T-cell (primary cell): ENCODE measurements at regions not wholly inside any gene's neighbourhood (a gene's known extent, or its start where the extent isn't known, plus 50 kb on each side); places are given as distances from the start of the nearest gene placed in this dataset.
A peak's percentile ranks its signal among the peaks of the same experiment; 100 is the strongest.
"Not testable (repeated sequence)": the region's sequence is repeated elsewhere in the genome, so short reads cannot be mapped to it uniquely, and the experiment has no call there.

Experiments used
- ATAC-seq, 4 experiments: fragments of 200-7000 bp in 3 of 4; fragments of 150-1000 bp in 1 of 4; cut with Tn5 transposase; replicated peaks in 1 of 4; 1 replicate in 3 of 4; 2 replicates in 1 of 4; pipeline ENCODE4 v1.10.0; 2021; ENCODE audit warnings: moderate library complexity in 3 of 4, mild to moderate bottlenecking in 2 of 4, moderate number of reproducible peaks in 1 of 4
- CTCF ChIA-PET, 2 donors: fragments of 300-600 bp; sonication (Branson Sonifier 250); formaldehyde crosslinking; loops; one replicate each; lab custom pipeline; 2022; ENCODE audit warnings: antibody characterized with exemption in 2 of 2; lab: Charles Lee
- POLR2A ChIA-PET, 2 donors: fragments of 300-600 bp; sonication (Branson Sonifier 250); formaldehyde crosslinking; loops; one replicate each; lab custom pipeline; 2022; ENCODE audit warnings: antibody characterized with exemption in 2 of 2; lab: Charles Lee
- DNase-seq, 35 experiments: peaks; one replicate each; pipeline versions ENCODE4 v3.0.0 to v3.0.0-alpha.2; 2013 to 2023
- H3K27ac ChIP-seq: one replicate; pipeline ENCODE4 v1.5.1; 2013; ENCODE audit warnings: low read length
- H3K27me3 ChIP-seq, 2 experiments: replicated peaks in 1 of 2; 1 replicate in 1 of 2; 2 replicates in 1 of 2; pipeline versions ENCODE4 v1.6.1 to v1.7.0; 2013; ENCODE audit warnings: low read length in 1 of 2, mixed read lengths in 1 of 2; ENCODE audit not compliant: control insufficient read depth in 2 of 2, insufficient read depth in 2 of 2; ENCODE audit errors: extremely low read depth in 1 of 2
- H3K36me3 ChIP-seq, 2 donors: 1 replicate in 1 of 2; 2 replicates in 1 of 2; pipeline versions ENCODE4 v1.6.1 to v1.7.0; 2013; ENCODE audit warnings: low read length in 1 of 2; ENCODE audit not compliant: control insufficient read depth in 2 of 2, insufficient read depth in 1 of 2; ENCODE audit errors: extremely low read depth in 1 of 2
- H3K4me1 ChIP-seq, 2 experiments: 1 replicate in 1 of 2; 2 replicates in 1 of 2; pipeline versions ENCODE4 v1.6.1 to v1.7.0; 2013; ENCODE audit warnings: low read length in 2 of 2, mixed read lengths in 1 of 2; ENCODE audit not compliant: insufficient read depth in 2 of 2, control insufficient read depth in 1 of 2; ENCODE audit errors: extremely low read depth in 1 of 2
- H3K4me3 ChIP-seq, 2 donors: 1 replicate in 1 of 2; 2 replicates in 1 of 2; pipeline versions ENCODE4 v1.5.1 to v1.7.0; 2013; ENCODE audit warnings: mild to moderate bottlenecking in 2 of 2, low read length in 1 of 2, moderate library complexity in 1 of 2; ENCODE audit not compliant: control insufficient read depth in 1 of 2; ENCODE audit errors: extremely low read depth in 1 of 2
- H3K9me3 ChIP-seq: 2 replicates; pipeline ENCODE4 v1.7.0; 2013
- H3K27ac Mint-ChIP-seq, 2 donors: one replicate each; pipeline ENCODE4 v1.8.0; 2020 to 2021; ENCODE audit warnings: mild to moderate bottlenecking in 2 of 2, mixed read lengths in 2 of 2
- H3K27me3 Mint-ChIP-seq, 2 donors: one replicate each; pipeline ENCODE4 v1.8.0; 2021 to 2022; ENCODE audit warnings: mixed read lengths in 2 of 2
- H3K36me3 Mint-ChIP-seq: one replicate; pipeline ENCODE4 v1.8.0; 2021; ENCODE audit warnings: mixed read lengths
- H3K4me1 Mint-ChIP-seq, 3 donors: one replicate each; pipeline ENCODE4 v1.8.0; 2020 to 2022; ENCODE audit warnings: mixed read lengths in 3 of 3, mild to moderate bottlenecking in 1 of 3
- H3K4me3 Mint-ChIP-seq, 3 donors: one replicate each; pipeline ENCODE4 v1.8.0; 2020 to 2022; ENCODE audit warnings: mild to moderate bottlenecking in 3 of 3, mixed read lengths in 3 of 3, moderate library complexity in 3 of 3
- H3K9me3 Mint-ChIP-seq, 3 donors: one replicate each; pipeline ENCODE4 v1.8.0; 2020 to 2022; ENCODE audit warnings: mixed read lengths in 3 of 3
- WGBS: methylation state at CpG from one replicate; pipeline ENCODE4 v1.1.5; 2013; ENCODE audit warnings: missing lambda C conversion rate; ENCODE audit not compliant: insufficient coverage; 5-methylcytosine and 5-hydroxymethylcytosine counted together

- Histone ChIP-seq H3K36me3 (no peaks in the 10 kb centered on the region), H3K27ac (no peak overlapping the region), H3K4me1 (no peaks in the 10 kb centered on the region), H3K4me3 (no peak overlapping the region), H3K27me3 (peaks cover 0 to 4% of the 10 kb centered on the region in 2 experiments), H3K9me3 (no peaks in the 10 kb centered on the region)
- POLR2A ChIA-PET, result no interaction called here
- Mint-ChIP-seq H3K9me3 (no peaks in the 10 kb centered on the region), H3K27ac (no peak overlapping the region), H3K27me3 (peaks cover 0 to 8% of the 10 kb centered on the region in 2 donors), H3K36me3 (no peaks in the 10 kb centered on the region), H3K4me1 (no peaks in the 10 kb centered on the region), H3K4me3 (no peak overlapping the region)
- ATAC-seq (no peak), DNase-seq (no peak)
- 73% methylated on average over 1 of the region's 2 CpGs for WGBS
- CTCF ChIA-PET, result no interaction called here
Observed at GRCh38 chr10:30141423-30141822, 82.0 kb upstream of the JCAD start.

- Histone ChIP-seq H3K27me3 (peaks cover 0 to 21% of the 10 kb centered on the region in 2 experiments), H3K36me3 (no peaks in the 10 kb centered on the region), H3K4me1 (no peaks in the 10 kb centered on the region), H3K9me3 (no peaks in the 10 kb centered on the region), H3K27ac (no peak overlapping the region), H3K4me3 (no peak overlapping the region)
- Mint-ChIP-seq H3K36me3 (no peaks in the 10 kb centered on the region), H3K4me1 (no peaks in the 10 kb centered on the region), H3K27me3 (peaks cover 10 to 12% of the 10 kb centered on the region in 2 donors), H3K4me3 (no peak overlapping the region), H3K27ac (no peak overlapping the region), H3K9me3 (no peaks in the 10 kb centered on the region)
- 74% methylated on average over 10 of the region's 11 CpGs for WGBS
- ATAC-seq (no peak), DNase-seq (no peak)
- ChIA-PET CTCF (no interaction called here), POLR2A (no interaction called here)
Observed at GRCh38 chr10:30134171-30134945, 75.0 kb upstream of the JCAD start.

- DNase-seq (no peak), ATAC-seq (no peak)
- Histone ChIP-seq H3K27me3 (peaks cover 0 to 21% of the 10 kb centered on the region in 2 experiments), H3K4me3 (no peak overlapping the region), H3K36me3 (no peaks in the 10 kb centered on the region), H3K9me3 (no peaks in the 10 kb centered on the region), H3K4me1 (no peaks in the 10 kb centered on the region), H3K27ac (no peak overlapping the region)
- Mint-ChIP-seq H3K4me1 (no peaks in the 10 kb centered on the region), H3K27ac (no peak overlapping the region), H3K9me3 (no peaks in the 10 kb centered on the region), H3K4me3 (no peak overlapping the region), H3K27me3 (peaks cover 10 to 21% of the 10 kb centered on the region in 2 donors), H3K36me3 (no peaks in the 10 kb centered on the region)
- WGBS, result no CpG with 5 or more reads among the region's 1 CpG
- ChIA-PET CTCF (no interaction called here), POLR2A (no interaction called here)
Observed at GRCh38 chr10:30133198-30133597, 73.8 kb upstream of the JCAD start.

- CTCF ChIA-PET, result interaction anchor here in 1 of 2 donors (0.6 to 0.8 kb wide), 2 partner anchors 459 to 460 kb away, joined by 3 to 5 read pairs; no protein-coding TSS in a partner anchor
- H3K4me1 Mint-ChIP-seq, H3K4me3 Mint-ChIP-seq, ATAC-seq, DNase-seq, H3K36me3 Mint-ChIP-seq, POLR2A ChIA-PET, H3K9me3 ChIP-seq, H3K4me3 ChIP-seq, H3K36me3 ChIP-seq, H3K27ac Mint-ChIP-seq, H3K9me3 Mint-ChIP-seq, H3K4me1 ChIP-seq, H3K27ac ChIP-seq: not testable (repeated sequence)
- 92% methylated on average over 10 of the region's 13 CpGs for WGBS
- peaks cover 0 to 20% of the 10 kb centered on the region in 2 experiments for H3K27me3 ChIP-seq
- H3K27me3 Mint-ChIP-seq, result peaks cover 10 to 24% of the 10 kb centered on the region in 2 donors
Observed at GRCh38 chr10:30131369-30131768, 72.0 kb upstream of the JCAD start.

GRCh38 chr10:30129326-30129725 lies 69.9 kb upstream of the JCAD start:
- H3K4me3 ChIP-seq, DNase-seq, ATAC-seq, H3K27ac Mint-ChIP-seq, H3K36me3 Mint-ChIP-seq, H3K9me3 ChIP-seq, POLR2A ChIA-PET, H3K9me3 Mint-ChIP-seq, H3K36me3 ChIP-seq, H3K4me3 Mint-ChIP-seq, H3K4me1 Mint-ChIP-seq, H3K27ac ChIP-seq, CTCF ChIA-PET, H3K4me1 ChIP-seq: not testable (repeated sequence)
- H3K27me3 Mint-ChIP-seq, result peaks cover 8 to 27% of the 10 kb centered on the region in 2 donors
- WGBS, result 100% methylated on average over 4 of the region's 8 CpGs
- H3K27me3 ChIP-seq, result peaks cover 0 to 15% of the 10 kb centered on the region in 2 experiments

GRCh38 chr10:30127120-30127541 lies 67.7 kb upstream of the JCAD start:
- WGBS, result 93% methylated on average over 5 of the region's 10 CpGs
- Histone ChIP-seq H3K9me3 (no peaks in the 10 kb centered on the region), H3K4me3 (no peak overlapping the region), H3K36me3 (no peaks in the 10 kb centered on the region), H3K27me3 (peaks cover 0 to 8% of the 10 kb centered on the region in 2 experiments), H3K27ac (no peak overlapping the region), H3K4me1 (no peaks in the 10 kb centered on the region)
- H3K9me3 Mint-ChIP-seq, result no peaks in the 10 kb centered on the region
- H3K27ac Mint-ChIP-seq, result peak overlapping the region in 1 of 2 donors; percentile 10
- H3K4me3 Mint-ChIP-seq, result no peak overlapping the region
- ChIA-PET POLR2A (no interaction called here), CTCF (no interaction called here)
- no peak for DNase-seq
- no peaks in the 10 kb centered on the region for H3K4me1 Mint-ChIP-seq
- H3K27me3 Mint-ChIP-seq, result peaks cover 3 to 28% of the 10 kb centered on the region in 2 donors
- ATAC-seq, result no peak
- H3K36me3 Mint-ChIP-seq, result no peaks in the 10 kb centered on the region
